BE2C (cell line): ENCODE measurements at regions not wholly inside any gene's neighbourhood (a gene's known extent, or its start where the extent isn't known, plus 50 kb on each side); places are given as distances from the start of the nearest gene placed in this dataset.
"Not testable (repeated sequence)": the region's sequence is repeated elsewhere in the genome, so short reads cannot be mapped to it uniquely, and the experiment has no call there.

Source experiments
- DNase-seq: peaks from one replicate; pipeline ENCODE4 v3.0.0-alpha.2; 2020
- H3K27me3 ChIP-seq: fragments of 250-450 bp; sonication (Bioruptor Pico); 2 replicates; pipeline ENCODE4 v1.5.1; 2020; ENCODE audit warnings: mild to moderate bottlenecking
- H3K36me3 ChIP-seq: fragments of 250-450 bp; sonication (Bioruptor Pico); 2 replicates; pipeline ENCODE4 v1.5.1; 2020; ENCODE audit warnings: mild to moderate bottlenecking
- H3K4me1 ChIP-seq: fragments of 250-450 bp; sonication (Bioruptor Pico); 2 replicates; pipeline ENCODE4 v1.5.1; 2020
- H3K4me3 ChIP-seq: 2 replicates; pipeline ENCODE4 v1.5.1; 2011; ENCODE audit warnings: low read depth, low read length
- H3K9me3 ChIP-seq: fragments of 250-450 bp; sonication (Bioruptor Pico); 2 replicates; pipeline ENCODE4 v1.5.1; 2020
- CTCF ChIP-seq: IDR thresholded peaks from 2 replicates; pipeline ENCODE4 v1.5.1; 2012; ENCODE audit warnings: mild to moderate bottlenecking, low read depth, low read length

DNA sequence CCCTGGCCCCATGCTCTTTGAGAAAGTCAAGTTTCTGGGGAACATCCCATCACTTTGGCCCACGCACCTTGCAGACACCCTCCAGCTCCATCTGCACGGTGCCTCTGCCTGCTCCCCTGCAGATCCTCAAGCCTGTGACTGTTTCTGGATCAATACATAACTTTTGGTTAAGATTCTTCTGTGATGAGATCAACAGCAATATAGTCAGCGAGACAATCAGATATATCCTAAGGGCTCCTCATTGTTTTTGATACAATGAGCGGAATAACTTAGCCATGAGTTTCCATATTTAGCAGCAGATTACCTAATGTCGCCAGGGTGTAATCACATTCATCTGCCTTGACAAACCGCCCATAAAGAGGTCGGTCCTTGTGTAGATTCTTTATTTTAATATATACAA is 109.3 kb upstream of the MTHFD1L start:
- DNase-seq = no peak
- no peak overlapping the region for H3K4me3 ChIP-seq
- TF ChIP-seq CTCF = no peak
- no peaks in the 10 kb centered on the region for H3K36me3 ChIP-seq
- no peaks in the 10 kb centered on the region for H3K4me1 ChIP-seq
- peaks cover 31% of the 10 kb centered on the region for H3K27me3 ChIP-seq
- no peaks in the 10 kb centered on the region for H3K9me3 ChIP-seq

DNA sequence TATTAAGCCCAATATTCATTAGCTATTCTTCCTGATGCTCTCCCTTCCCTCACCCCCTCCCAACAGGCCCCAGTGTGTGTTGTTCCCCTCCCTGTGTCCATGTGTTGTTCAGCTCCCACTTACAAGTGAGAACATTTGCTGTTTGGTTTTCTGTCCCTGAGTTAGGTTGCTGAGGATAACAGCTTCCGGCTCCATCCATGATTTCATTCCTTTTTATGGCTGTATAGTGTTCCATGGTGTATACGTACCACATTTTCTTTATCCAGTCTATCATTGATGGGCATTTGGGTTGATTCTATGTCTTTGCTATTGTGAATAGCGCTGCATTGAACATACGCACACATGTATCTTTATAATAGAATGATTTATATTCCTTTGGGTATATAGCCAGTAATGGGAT is 107.7 kb upstream of the MTHFD1L start:
- not testable (repeated sequence) for H3K36me3 ChIP-seq, H3K4me1 ChIP-seq, H3K4me3 ChIP-seq, H3K9me3 ChIP-seq, DNase-seq
- H3K27me3 ChIP-seq = peaks cover 24% of the 10 kb centered on the region

GRCh38 chr6:150759483-150759882 is 106.0 kb upstream of the MTHFD1L start:
- H3K36me3 ChIP-seq = no peaks in the 10 kb centered on the region
- peaks cover 13% of the 10 kb centered on the region for H3K27me3 ChIP-seq
- no peaks in the 10 kb centered on the region for H3K4me1 ChIP-seq
- no peak for TF ChIP-seq CTCF
- no peak overlapping the region for H3K4me3 ChIP-seq
- H3K9me3 ChIP-seq = no peaks in the 10 kb centered on the region
- DNase-seq = no peak

- DNase-seq = no peak
- no peaks in the 10 kb centered on the region for H3K4me1 ChIP-seq
- no peaks in the 10 kb centered on the region for H3K9me3 ChIP-seq
- TF ChIP-seq CTCF = no peak
- no peak overlapping the region for H3K4me3 ChIP-seq
- H3K27me3 ChIP-seq = 0 out of 2 replicates have a peak, but pooled peaks cover 3% of the 10 kb centered on the region
- H3K36me3 ChIP-seq = no peaks in the 10 kb centered on the region
These were observed 103.7 kb upstream of the MTHFD1L start for GRCh38 chr6:150761771-150762170.

GRCh38 chr6:150764334-150765066 is 101.0 kb upstream of the MTHFD1L start:
- no peaks in the 10 kb centered on the region for H3K4me1 ChIP-seq
- peaks cover 3% of the 10 kb centered on the region; the same call in 1 of the 2 replicates for H3K27me3 ChIP-seq
- DNase-seq = no peak
- TF ChIP-seq CTCF = no peak
- no peaks in the 10 kb centered on the region for H3K9me3 ChIP-seq
- H3K36me3 ChIP-seq = no peaks in the 10 kb centered on the region
- H3K4me3 ChIP-seq = no peak overlapping the region

GRCh38 chr6:150765067-150765764 is 100.3 kb upstream of the MTHFD1L start:
- H3K4me1 ChIP-seq = no peaks in the 10 kb centered on the region
- peaks cover 3% of the 10 kb centered on the region; the same call in 1 of the 2 replicates for H3K27me3 ChIP-seq
- no peaks in the 10 kb centered on the region for H3K36me3 ChIP-seq
- H3K4me3 ChIP-seq = no peak overlapping the region
- DNase-seq = no peak
- H3K9me3 ChIP-seq = no peaks in the 10 kb centered on the region
- TF ChIP-seq CTCF = no peak
